Adrenal gland (tissue), 9 donors: ENCODE measurements at regions not wholly inside any gene's neighbourhood (a gene's known extent, or its start where the extent isn't known, plus 50 kb on each side); places are given as distances from the start of the nearest gene placed in this dataset.

Experiments used
- DNase-seq, 7 donors: peaks; one replicate each; pipeline ENCODE4 v3.0.0-alpha.2; 2019 to 2020
- H3K27ac ChIP-seq, 5 donors: fragments of 200-600 bp; sonication (generic) in 4 of 5; 1 replicate in 3 of 5; 2 replicates in 2 of 5; pipeline versions ENCODE4 v1.5.1 to v1.8.0; 2016 to 2020; ENCODE audit warnings: mild to moderate bottlenecking in 1 of 5
- H3K27me3 ChIP-seq: fragments of 200-600 bp; 2 replicates; pipeline ENCODE4 v1.8.0; 2021
- H3K36me3 ChIP-seq, 2 donors: fragments of 200-600 bp; replicated peaks in 1 of 2; 1 replicate in 1 of 2; 2 replicates in 1 of 2; pipeline versions ENCODE4 v1.5.1 to v1.8.0; 2018 to 2022
- H3K4me1 ChIP-seq, 2 donors: fragments of 200-600 bp; replicated peaks in 1 of 2; 1 replicate in 1 of 2; 2 replicates in 1 of 2; pipeline versions ENCODE4 v1.5.1 to v1.8.0; 2018 to 2021
- H3K4me3 ChIP-seq, 4 donors: fragments of 200-600 bp; sonication (generic) in 3 of 4; one replicate each; pipeline ENCODE4 v1.5.1; 2016 to 2018
- H3K9me3 ChIP-seq, 3 donors: fragments of 200-600 bp; sonication (generic) in 1 of 3; replicated peaks in 1 of 3; 1 replicate in 2 of 3; 2 replicates in 1 of 3; pipeline versions ENCODE4 v1.5.1 to v1.8.0; 2016 to 2021
- CTCF ChIP-seq, 6 experiments: fragments of 450-650 bp in 4 of 6; fragments of 200-600 bp in 2 of 6; sonication (generic) in 1 of 6; IDR thresholded peaks; 1 replicate in 5 of 6; 2 replicates in 1 of 6; pipeline versions ENCODE4 v1.5.1 to v1.8.0; 2016 to 2021; ENCODE audit warnings: antibody characterized with exemption in 6 of 6, mild to moderate bottlenecking in 2 of 6, moderate library complexity in 1 of 6
- POLR2A ChIP-seq, 2 donors: fragments of 450-650 bp; IDR thresholded peaks; one replicate each; pipeline ENCODE4 v1.6.1; 2017; ENCODE audit warnings: antibody characterized with exemption in 2 of 2, mild to moderate bottlenecking in 2 of 2, moderate library complexity in 1 of 2
- WGBS, 4 donors: extraction: QIAGEN DNeasy Blood & Tissue Kit in 2 of 4; methylation state at CpG; one replicate each; pipeline versions ENCODE4 v1.1.5 to v1.1.7; 2013 to 2017; 5-methylcytosine and 5-hydroxymethylcytosine counted together
- intact Hi-C, 2 donors: fragments of 100-400 bp; cut with DNase I; formaldehyde crosslinking; loops; one replicate each; pipeline versions ENCODE4 v1.14.1 to v1.15.0; 2022 to 2023
- donor health status: healthy with polysubstance abuse.
- donor health status: Bipolar disorder and iron deficiency.
- donor health status: DM: yes; HTN: yes; CAD: no.
- donor health status: DM: no; HTN: no; CAD: no.
- donor health status: DM: no; HTN: no; CAD: no.

- 76 to 94% (median 83%) methylated on average over 1 of the region's 1 CpG for WGBS, 4 donors
- Histone ChIP-seq H3K4me3 (no peak overlapping the region), H3K27me3 (no peaks in the 10 kb centered on the region), H3K36me3 (no peaks in the 10 kb centered on the region), H3K27ac (no peak overlapping the region), H3K9me3 (no peaks in the 10 kb centered on the region), H3K4me1 (no peaks in the 10 kb centered on the region)
- intact Hi-C loops = no loop called here
- TF ChIP-seq CTCF (IDR thresholded peaks at IDR 0.05) = no peak
- no peak for TF ChIP-seq POLR2A (IDR thresholded peaks at IDR 0.05)
- DNase-seq = no peak
Measured at GRCh38 chr14:25259470-25259869, 209.5 kb upstream of the STXBP6 start.

GRCh38 chr14:25252793-25253192 lies 202.8 kb upstream of the STXBP6 start:
- TF ChIP-seq POLR2A (IDR thresholded peaks at IDR 0.05) = no peak
- no peak for TF ChIP-seq CTCF (IDR thresholded peaks at IDR 0.05)
- no peak for DNase-seq

GRCh38 chr14:25250516-25250915 lies 200.6 kb upstream of the STXBP6 start:
- TF ChIP-seq CTCF (IDR thresholded peaks at IDR 0.05) (no peak), POLR2A (IDR thresholded peaks at IDR 0.05) (no peak)
- no peaks in the 10 kb centered on the region for H3K36me3 ChIP-seq
- DNase-seq = no peak
- H3K9me3 ChIP-seq = no peaks in the 10 kb centered on the region
- no peaks in the 10 kb centered on the region for H3K27me3 ChIP-seq
- H3K4me1 ChIP-seq = no peaks in the 10 kb centered on the region
- H3K4me3 ChIP-seq = no peak overlapping the region
- intact Hi-C loops = no loop called here
- no peak overlapping the region for H3K27ac ChIP-seq

More at GRCh38 chr14:25252793-25253192, 202.8 kb upstream of the STXBP6 start:
- no peaks in the 10 kb centered on the region for H3K9me3 ChIP-seq
- H3K27me3 ChIP-seq = no peaks in the 10 kb centered on the region
- H3K4me3 ChIP-seq = no peak overlapping the region
- no peaks in the 10 kb centered on the region for H3K4me1 ChIP-seq
- intact Hi-C loops = no loop called here
- 56 to 64% (median 60%) methylated on average over 11 of the region's 11 CpGs for WGBS, 4 donors
- H3K27ac ChIP-seq = no peak overlapping the region
- H3K36me3 ChIP-seq = no peaks in the 10 kb centered on the region

- 55 to 66% (median 63%) methylated on average over 3 of the region's 3 CpGs for WGBS, 4 donors
- intact Hi-C loops = no loop called here
- no peak for TF ChIP-seq POLR2A (IDR thresholded peaks at IDR 0.05)
- no peak for TF ChIP-seq CTCF (IDR thresholded peaks at IDR 0.05)
- Histone ChIP-seq H3K4me1 (no peaks in the 10 kb centered on the region), H3K36me3 (no peaks in the 10 kb centered on the region), H3K4me3 (no peak overlapping the region), H3K9me3 (no peaks in the 10 kb centered on the region), H3K27me3 (no peaks in the 10 kb centered on the region), H3K27ac (no peak overlapping the region)
- no peak for DNase-seq
Measured at GRCh38 chr14:25247609-25248008, 197.7 kb upstream of the STXBP6 start.
